NCI-H774 (cell line): ENCODE measurements at regions not wholly inside any gene's neighbourhood (a gene's known extent, or its start where the extent isn't known, plus 50 kb on each side); places are given as distances from the start of the nearest gene placed in this dataset.

Experiments
- DNase-seq: peaks from one replicate; lab custom pipeline; 2025; lab: John Stamatoyannopoulos, UW

DNA sequence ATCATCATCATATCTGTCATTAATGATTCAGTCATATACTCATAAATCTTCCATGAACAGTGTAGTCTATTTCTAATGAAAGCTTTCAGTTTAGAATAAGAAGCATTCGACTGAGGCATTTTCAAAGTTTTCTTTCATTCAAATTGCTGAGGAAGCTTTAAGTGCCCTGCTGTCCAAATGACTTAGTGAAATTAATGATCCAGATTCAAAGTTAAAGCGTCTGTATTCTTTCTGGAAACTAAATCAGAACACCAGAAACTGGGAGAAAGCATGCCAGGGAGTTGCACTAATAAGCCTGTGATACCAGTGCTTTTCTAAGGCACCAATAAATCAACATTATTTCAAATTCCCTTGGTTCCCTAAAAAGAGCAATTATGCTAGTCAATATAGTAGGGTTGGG is 367.8 kb upstream of the ANO5 start:
- no peak for DNase-seq

GRCh38 chr11:21838427-21838826 is 354.5 kb upstream of the ANO5 start:
- DNase-seq = no peak

GRCh38 chr11:21839796-21840195 is 353.1 kb upstream of the ANO5 start:
- DNase-seq = no peak

GRCh38 chr11:21861314-21861713 is 331.6 kb upstream of the ANO5 start:
- DNase-seq = no peak

GRCh38 chr11:21865541-21865940 is 327.3 kb upstream of the ANO5 start:
- DNase-seq = no peak

- no peak for DNase-seq
Observed at GRCh38 chr11:21866781-21867180, 326.1 kb upstream of the ANO5 start.

GRCh38 chr11:21877151-21877550 is 315.7 kb upstream of the ANO5 start:
- DNase-seq = no peak

- DNase-seq = no peak
Observed at GRCh38 chr11:21883354-21883753, 309.5 kb upstream of the ANO5 start.

DNA sequence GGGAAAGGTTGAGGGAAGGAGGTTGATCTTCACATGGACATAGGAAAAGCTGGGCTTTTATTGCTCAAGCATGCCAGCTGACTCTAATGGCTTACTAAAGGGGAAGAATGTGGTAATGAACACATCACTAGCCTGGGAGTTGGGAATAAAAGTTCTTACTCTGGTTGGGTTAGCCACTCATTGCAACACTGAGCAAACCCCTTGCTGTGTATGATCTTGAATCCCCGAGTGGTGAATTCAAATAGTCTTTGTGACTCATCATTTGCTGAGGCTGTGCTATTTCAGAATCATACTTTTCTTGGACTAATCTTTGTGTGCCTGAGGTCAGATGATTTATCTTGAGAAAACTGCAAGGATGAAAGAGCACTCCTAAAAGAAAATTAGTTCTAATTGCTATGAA is 304.1 kb upstream of the ANO5 start:
- DNase-seq = no peak

DNA sequence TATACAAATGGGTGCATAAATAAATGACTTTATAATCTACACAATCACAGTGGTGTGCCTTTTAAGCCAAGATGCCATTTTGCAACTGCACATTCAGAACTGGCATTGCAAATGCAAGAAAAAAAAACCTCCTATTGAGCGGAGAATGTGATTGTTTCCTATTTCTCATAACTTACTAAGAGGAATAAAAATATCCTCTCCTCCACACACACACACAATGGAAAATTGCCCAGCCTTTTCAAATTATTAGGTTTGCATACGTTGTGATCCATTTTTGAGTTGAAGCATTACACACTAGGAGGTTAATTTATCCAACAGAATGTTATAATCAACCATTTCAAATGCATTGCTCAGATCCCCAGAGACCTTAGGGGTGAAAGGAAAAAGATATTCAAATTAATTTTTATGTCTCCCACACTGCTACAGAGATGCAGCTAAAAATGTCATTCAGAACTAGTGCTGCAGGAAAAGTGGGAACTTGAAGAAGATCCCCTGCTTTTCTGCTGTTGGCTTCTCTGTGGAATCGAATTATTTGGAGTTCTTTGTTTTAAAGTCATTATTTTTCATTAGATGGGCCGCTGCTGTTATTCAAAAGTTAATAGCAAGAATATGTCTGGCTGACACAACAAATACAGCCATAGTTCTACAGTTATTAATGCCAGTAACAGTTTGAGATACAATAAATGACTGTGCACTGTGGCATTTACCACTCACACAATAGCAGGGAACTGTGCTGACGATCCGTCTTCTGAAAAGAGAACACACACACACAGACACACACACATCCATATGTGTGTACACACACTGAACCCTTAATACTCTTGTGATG is 299.9 kb upstream of the ANO5 start:
- no peak for DNase-seq

GRCh38 chr11:21893565-21893867 is 299.4 kb upstream of the ANO5 start:
- DNase-seq = no peak

DNA sequence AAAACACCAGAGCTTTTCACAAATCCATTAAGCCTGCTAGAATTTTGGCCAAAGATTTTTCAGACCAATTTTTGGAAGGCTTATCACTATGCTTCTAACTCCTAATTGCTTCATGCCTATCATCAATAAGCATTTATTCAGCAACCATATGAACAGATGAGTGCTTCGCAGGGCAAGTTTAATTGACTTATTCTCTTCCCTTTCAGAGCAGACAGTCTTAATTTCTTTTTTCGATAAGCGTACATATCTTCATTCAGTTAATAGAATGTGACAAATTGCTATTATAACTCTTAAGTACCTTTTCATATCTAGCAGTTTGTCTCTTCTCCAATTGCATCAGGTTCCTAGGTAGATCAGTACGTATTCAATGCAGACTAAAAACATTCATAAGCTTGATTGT is 298.4 kb upstream of the ANO5 start:
- DNase-seq = no peak

GRCh38 chr11:21895686-21896085 is 297.2 kb upstream of the ANO5 start:
- no peak for DNase-seq

GRCh38 chr11:21896216-21896615 is 296.7 kb upstream of the ANO5 start:
- DNase-seq = no peak

GRCh38 chr11:21896746-21897602 is 295.9 kb upstream of the ANO5 start:
- DNase-seq = no peak

DNA sequence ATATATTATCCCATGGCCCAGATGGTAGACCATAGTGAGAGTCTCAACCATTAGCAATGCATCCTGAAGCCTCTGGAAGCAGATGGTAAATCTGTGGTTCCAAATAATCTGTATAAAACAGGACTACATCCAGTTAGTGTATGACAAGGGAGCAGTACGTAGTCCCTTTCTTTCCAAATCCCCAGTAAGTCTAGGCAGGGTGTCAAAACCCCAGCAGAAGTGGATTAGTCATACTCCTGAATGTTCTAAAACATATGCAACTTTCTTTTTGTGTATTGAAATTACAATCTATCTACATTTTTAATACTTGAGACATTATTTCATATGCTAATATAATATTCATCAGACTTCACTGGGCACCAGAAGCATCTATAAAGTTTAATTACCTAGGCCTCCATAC is 295.1 kb upstream of the ANO5 start:
- no peak for DNase-seq

DNA sequence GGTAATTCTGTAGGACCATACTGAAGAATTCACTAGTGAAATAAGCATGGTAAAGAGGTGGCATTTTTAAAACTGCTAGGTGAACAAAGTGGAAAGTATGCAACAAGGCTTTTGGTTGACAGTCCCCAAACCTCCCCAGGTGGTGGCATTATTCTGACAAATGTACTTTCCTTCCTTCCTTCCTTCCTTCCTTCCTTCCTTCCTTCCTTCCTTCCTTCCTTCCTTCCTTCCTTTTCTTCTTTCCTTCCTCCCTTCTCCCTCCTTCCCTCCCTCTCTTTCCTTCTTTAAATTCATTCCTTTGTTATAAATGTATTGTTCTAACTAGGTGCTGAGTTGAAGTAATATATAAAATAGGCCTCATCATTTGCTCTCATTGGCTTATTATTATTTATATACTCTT is 284.7 kb upstream of the ANO5 start:
- DNase-seq = no peak

- DNase-seq = no peak
Observed at GRCh38 chr11:21909145-21909544, 283.7 kb upstream of the ANO5 start.

GRCh38 chr11:21911061-21911460 is 281.8 kb upstream of the ANO5 start:
- DNase-seq = no peak

DNA sequence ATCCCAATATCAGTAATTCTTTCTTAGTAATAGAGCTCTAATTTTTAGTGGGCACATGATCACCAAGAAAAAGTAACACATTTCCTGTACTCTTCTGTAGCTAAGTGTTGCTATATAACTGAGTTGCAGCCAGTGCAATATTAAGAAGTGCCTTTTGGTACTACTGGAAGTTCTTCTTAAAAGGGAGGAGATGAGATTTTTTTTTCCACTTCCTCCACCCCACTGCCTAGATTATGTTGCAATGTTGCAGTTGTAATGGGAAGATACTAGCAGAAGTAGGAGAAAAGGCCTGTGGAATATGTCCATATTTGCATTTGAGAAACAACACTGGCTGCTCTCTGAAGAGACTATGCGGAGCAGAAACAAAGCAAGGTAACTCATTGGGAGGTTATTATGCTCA is 280.6 kb upstream of the ANO5 start:
- no peak for DNase-seq

GRCh38 chr11:21921151-21921550 is 271.7 kb upstream of the ANO5 start:
- DNase-seq = no peak

GRCh38 chr11:21924262-21924661 is 268.6 kb upstream of the ANO5 start:
- DNase-seq = no peak

DNA sequence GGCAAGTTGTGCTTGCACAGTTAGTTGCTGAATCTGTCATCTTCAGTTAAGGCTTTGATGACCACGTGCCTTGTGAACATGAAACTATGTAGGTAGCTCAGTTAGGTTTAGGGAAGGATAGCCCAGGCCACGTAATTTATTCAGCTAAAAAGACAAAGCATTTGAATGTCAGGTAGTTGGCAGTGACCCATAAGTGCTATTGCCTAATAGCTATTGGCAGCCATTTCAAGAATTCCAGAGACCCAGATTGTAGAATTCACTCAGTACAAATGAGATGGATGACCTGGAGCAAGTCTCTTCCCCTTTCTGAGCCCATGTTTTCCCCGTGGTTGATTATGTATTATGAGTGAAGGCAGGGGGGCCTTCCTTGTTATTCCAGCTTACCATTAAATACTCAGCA is 265.3 kb upstream of the ANO5 start:
- DNase-seq = no peak

GRCh38 chr11:21928847-21929246 is 264.0 kb upstream of the ANO5 start:
- DNase-seq = no peak
